Muscle of leg (tissue), 3 donors: ENCODE measurements at regions not wholly inside any gene's neighbourhood (a gene's known extent, or its start where the extent isn't known, plus 50 kb on each side); places are given as distances from the start of the nearest gene placed in this dataset.

Experiments used
- DNase-seq: peaks from one replicate; pipeline ENCODE4 v3.0.0; 2013
- H3K27ac ChIP-seq: one replicate; pipeline ENCODE4 v1.5.1; 2013; ENCODE audit warnings: mild to moderate bottlenecking, low read length, control low read depth
- H3K27me3 ChIP-seq: one replicate; pipeline ENCODE4 v1.6.1; 2013; ENCODE audit warnings: low read length; ENCODE audit not compliant: control insufficient read depth, insufficient read depth
- H3K36me3 ChIP-seq: one replicate; pipeline ENCODE4 v1.6.1; 2013; ENCODE audit warnings: low read length; ENCODE audit not compliant: control insufficient read depth, insufficient read depth
- H3K4me1 ChIP-seq: one replicate; pipeline ENCODE4 v1.6.1; 2013; ENCODE audit warnings: low read length; ENCODE audit not compliant: control insufficient read depth, insufficient read depth
- H3K4me3 ChIP-seq: one replicate; pipeline ENCODE4 v1.5.1; 2013; ENCODE audit warnings: low read length, control low read depth
- H3K9me3 ChIP-seq: replicated peaks from 2 replicates; pipeline ENCODE4 v1.6.1; 2013; ENCODE audit warnings: low read depth, low read length; ENCODE audit not compliant: control insufficient read depth
- WGBS: methylation state at CpG from one replicate; pipeline ENCODE4 v1.1.5; 2013; ENCODE audit warnings: missing lambda C conversion rate; ENCODE audit not compliant: insufficient coverage; 5-methylcytosine and 5-hydroxymethylcytosine counted together

- no peaks in the 10 kb centered on the region for H3K4me1 ChIP-seq
- DNase-seq = no peak
- 73% methylated on average over 5 of the region's 6 CpGs for WGBS
- no peaks in the 10 kb centered on the region for H3K9me3 ChIP-seq
- H3K36me3 ChIP-seq = no peaks in the 10 kb centered on the region
- no peak overlapping the region for H3K27ac ChIP-seq
- H3K27me3 ChIP-seq = no peaks in the 10 kb centered on the region
- no peak overlapping the region for H3K4me3 ChIP-seq
These were observed 887.6 kb upstream of the SLC10A2 start for GRCh38 chr13:103953859-103954258.

GRCh38 chr13:103952183-103952582, 886.0 kb upstream of the SLC10A2 start:
- H3K27ac ChIP-seq = no peak overlapping the region
- H3K36me3 ChIP-seq = no peaks in the 10 kb centered on the region
- no peaks in the 10 kb centered on the region for H3K9me3 ChIP-seq
- no peak for DNase-seq
- no peaks in the 10 kb centered on the region for H3K4me1 ChIP-seq
- H3K27me3 ChIP-seq = no peaks in the 10 kb centered on the region
- no peak overlapping the region for H3K4me3 ChIP-seq
- no CpG with 5 or more reads among the region's 1 CpG for WGBS

- no peak for DNase-seq
- no peak overlapping the region for H3K4me3 ChIP-seq
- no peaks in the 10 kb centered on the region for H3K36me3 ChIP-seq
- no peaks in the 10 kb centered on the region for H3K27me3 ChIP-seq
- H3K4me1 ChIP-seq = no peaks in the 10 kb centered on the region
- no peak overlapping the region for H3K27ac ChIP-seq
- no peaks in the 10 kb centered on the region for H3K9me3 ChIP-seq
- WGBS = 100% methylated on average over 1 of the region's 6 CpGs
These were observed 882.2 kb upstream of the SLC10A2 start for GRCh38 chr13:103948426-103948825.

GRCh38 chr13:103945836-103946235, 879.6 kb upstream of the SLC10A2 start:
- no peaks in the 10 kb centered on the region for H3K27me3 ChIP-seq
- H3K4me3 ChIP-seq = no peak overlapping the region
- no peaks in the 10 kb centered on the region for H3K4me1 ChIP-seq
- no peak overlapping the region for H3K27ac ChIP-seq
- peak; percentile 83 for DNase-seq
- no peaks in the 10 kb centered on the region for H3K36me3 ChIP-seq
- no peaks in the 10 kb centered on the region for H3K9me3 ChIP-seq

GRCh38 chr13:103941506-103942140, 875.4 kb upstream of the SLC10A2 start:
- no peaks in the 10 kb centered on the region for H3K27me3 ChIP-seq
- no peak overlapping the region for H3K4me3 ChIP-seq
- no peaks in the 10 kb centered on the region for H3K36me3 ChIP-seq
- H3K4me1 ChIP-seq = no peaks in the 10 kb centered on the region
- DNase-seq = no peak
- no CpG with 5 or more reads among the region's 1 CpG for WGBS
- no peaks in the 10 kb centered on the region for H3K9me3 ChIP-seq
- H3K27ac ChIP-seq = no peak overlapping the region

- H3K27ac ChIP-seq = no peak overlapping the region
- no CpG with 5 or more reads among the region's 4 CpGs for WGBS
- H3K27me3 ChIP-seq = no peaks in the 10 kb centered on the region
- no peak overlapping the region for H3K4me3 ChIP-seq
- DNase-seq = no peak
- no peaks in the 10 kb centered on the region for H3K4me1 ChIP-seq
- H3K9me3 ChIP-seq = peaks cover 2% of the 10 kb centered on the region
- H3K36me3 ChIP-seq = no peaks in the 10 kb centered on the region
These were observed 868.9 kb upstream of the SLC10A2 start for GRCh38 chr13:103935117-103935516.

GRCh38 chr13:103931885-103932284, 865.7 kb upstream of the SLC10A2 start:
- 93% methylated on average over 4 of the region's 12 CpGs for WGBS
- no peak overlapping the region for H3K27ac ChIP-seq

GRCh38 chr13:103931331-103931845, 865.2 kb upstream of the SLC10A2 start:
- WGBS = no CpG with 5 or more reads among the region's 3 CpGs
- Histone ChIP-seq H3K9me3 (peaks cover 2% of the 10 kb centered on the region), H3K27me3 (no peaks in the 10 kb centered on the region), H3K36me3 (no peaks in the 10 kb centered on the region), H3K4me3 (no peak overlapping the region), H3K4me1 (no peaks in the 10 kb centered on the region), H3K27ac (no peak overlapping the region)
- no peak for DNase-seq

More at GRCh38 chr13:103931885-103932284, 865.7 kb upstream of the SLC10A2 start:
- Histone ChIP-seq H3K36me3 (no peaks in the 10 kb centered on the region), H3K4me3 (no peak overlapping the region), H3K27me3 (no peaks in the 10 kb centered on the region), H3K9me3 (peaks cover 2% of the 10 kb centered on the region), H3K4me1 (no peaks in the 10 kb centered on the region)
- no peak for DNase-seq

- no peaks in the 10 kb centered on the region for H3K27me3 ChIP-seq
- H3K4me3 ChIP-seq = no peak overlapping the region
- no peaks in the 10 kb centered on the region for H3K4me1 ChIP-seq
- H3K36me3 ChIP-seq = no peaks in the 10 kb centered on the region
- DNase-seq = no peak
- 100% methylated on average over 1 of the region's 3 CpGs for WGBS
- no peak overlapping the region for H3K27ac ChIP-seq
- no peaks in the 10 kb centered on the region for H3K9me3 ChIP-seq
These were observed 859.9 kb upstream of the SLC10A2 start for GRCh38 chr13:103926118-103926517.

GRCh38 chr13:103908911-103909310, 842.7 kb upstream of the SLC10A2 start:
- no CpG with 5 or more reads among the region's 1 CpG for WGBS
- H3K9me3 ChIP-seq = no peaks in the 10 kb centered on the region
- no peaks in the 10 kb centered on the region for H3K36me3 ChIP-seq
- no peak overlapping the region for H3K27ac ChIP-seq
- H3K4me1 ChIP-seq = no peaks in the 10 kb centered on the region
- H3K4me3 ChIP-seq = no peak overlapping the region
- no peaks in the 10 kb centered on the region for H3K27me3 ChIP-seq
- DNase-seq = peak; percentile 8

GRCh38 chr13:103908274-103908673, 842.1 kb upstream of the SLC10A2 start:
- Histone ChIP-seq H3K36me3 (no peaks in the 10 kb centered on the region), H3K27me3 (no peaks in the 10 kb centered on the region), H3K4me1 (no peaks in the 10 kb centered on the region), H3K4me3 (no peak overlapping the region), H3K27ac (no peak overlapping the region), H3K9me3 (no peaks in the 10 kb centered on the region)
- DNase-seq = no peak
- no CpG with 5 or more reads among the region's 5 CpGs for WGBS
